SK-N-SH treated with all-trans-retinoic acid at 6 μM for 48 hours (cell line): ENCODE measurements at regions not wholly inside any gene's neighbourhood (a gene's known extent, or its start where the extent isn't known, plus 50 kb on each side); places are given as distances from the start of the nearest gene placed in this dataset.
"Not testable (repeated sequence)": the region's sequence is repeated elsewhere in the genome, so short reads cannot be mapped to it uniquely, and the experiment has no call there.

ENCODE experiments used
- ATAC-seq: fragments of 200-7000 bp; cut with Tn5 transposase; 3 replicates; pipeline ENCODE4 v1.9.1; 2020; ENCODE audit warnings: mild to moderate bottlenecking, moderate library complexity
- ARNTL ChIP-seq: fragments of 450-650 bp; formaldehyde crosslinking; IDR thresholded peaks from 2 replicates; pipeline ENCODE4 v1.5.0; 2020; ENCODE audit warnings: low read depth, mild to moderate bottlenecking, moderate library complexity, borderline replicate concordance
- CSDC2 ChIP-seq: fragments of 250-450 bp; sonication (Bioruptor Pico); IDR thresholded peaks from 2 replicates; pipeline ENCODE4 v1.5.0; 2020; ENCODE audit warnings: mild to moderate bottlenecking, moderate library complexity
- ESRRG ChIP-seq: fragments of 250-450 bp; sonication (Bioruptor Pico); IDR thresholded peaks from 2 replicates; pipeline ENCODE4 v1.6.1; 2021; ENCODE audit warnings: mild to moderate bottlenecking
- GLIS3 ChIP-seq: fragments of 250-450 bp; sonication (Bioruptor Pico); IDR thresholded peaks from 2 replicates; pipeline ENCODE4 v1.5.0; 2020; ENCODE audit warnings: mild to moderate bottlenecking, moderate library complexity
- ISL1 ChIP-seq: fragments of 250-450 bp; sonication (Bioruptor Pico); IDR thresholded peaks from 2 replicates; pipeline ENCODE4 v2.1.2; 2022; ENCODE audit warnings: mild to moderate bottlenecking, moderate library complexity
- OSR1 ChIP-seq: fragments of 250-450 bp; sonication (Bioruptor Pico); IDR thresholded peaks from 2 replicates; pipeline ENCODE4 v1.8.0; 2022; ENCODE audit warnings: moderate library complexity, mild to moderate bottlenecking, inconsistent platforms
- POU6F1 ChIP-seq: fragments of 250-450 bp; sonication (Bioruptor Pico); IDR thresholded peaks from 2 replicates; pipeline ENCODE4 v1.8.0; 2021; ENCODE audit warnings: low read depth, mild to moderate bottlenecking, moderate library complexity, borderline replicate concordance
- PPARA ChIP-seq: fragments of 250-450 bp; sonication (Bioruptor Pico); IDR thresholded peaks from 2 replicates; pipeline ENCODE4 v1.5.0; 2020; ENCODE audit warnings: mild to moderate bottlenecking, borderline replicate concordance
- RARB ChIP-seq: fragments of 250-450 bp; sonication (Bioruptor Pico); IDR thresholded peaks from 2 replicates; pipeline ENCODE4 v1.8.0; 2021; ENCODE audit warnings: mild to moderate bottlenecking, moderate library complexity
- SNAI2 ChIP-seq: fragments of 250-450 bp; sonication (Bioruptor Pico); IDR thresholded peaks from 2 replicates; pipeline ENCODE4 v1.5.0; 2020; ENCODE audit warnings: mild to moderate bottlenecking, moderate library complexity
- TCF4 ChIP-seq: fragments of 250-450 bp; sonication (Bioruptor Pico); IDR thresholded peaks from 2 replicates; pipeline ENCODE4 v1.8.0; 2021; ENCODE audit warnings: mild to moderate bottlenecking, moderate library complexity, borderline replicate concordance
- TOX ChIP-seq: fragments of 250-450 bp; sonication (Bioruptor Pico); IDR thresholded peaks from 2 replicates; pipeline ENCODE4 v1.8.0; 2021; ENCODE audit warnings: mild to moderate bottlenecking, moderate library complexity, borderline replicate concordance
- ZC3H10 ChIP-seq: fragments of 250-450 bp; sonication (Bioruptor Pico); IDR thresholded peaks from 2 replicates; pipeline ENCODE4 v1.5.1; 2021; ENCODE audit warnings: mild to moderate bottlenecking, moderate library complexity
- ZFP30 ChIP-seq: fragments of 450-650 bp; formaldehyde crosslinking; IDR thresholded peaks from 2 replicates; pipeline ENCODE4 v1.5.0; 2022; ENCODE audit warnings: mild to moderate bottlenecking, moderate library complexity
- ZNF565 ChIP-seq: fragments of 450-650 bp; formaldehyde crosslinking; conservative IDR thresholded peaks from 2 replicates; pipeline ENCODE4 v1.5.0; 2020; ENCODE audit warnings: low read depth, mild to moderate bottlenecking, moderate library complexity
- ZNF70 ChIP-seq: fragments of 450-650 bp; formaldehyde crosslinking; IDR thresholded peaks from 2 replicates; pipeline ENCODE4 v1.5.0; 2020; ENCODE audit warnings: mild to moderate bottlenecking, moderate library complexity
- ZNF8 ChIP-seq: fragments of 450-650 bp; formaldehyde crosslinking; IDR thresholded peaks from 2 replicates; pipeline ENCODE4 v1.5.0; 2020; ENCODE audit warnings: mild to moderate bottlenecking, moderate library complexity
- TF ChIP-seq, protein P1 (sequence below): fragments of 250-450 bp; sonication (Bioruptor Pico); IDR thresholded peaks from 2 replicates; pipeline ENCODE4 v1.5.1; 2020; ENCODE audit warnings: low read depth, mild to moderate bottlenecking, moderate library complexity
- TF ChIP-seq, protein P2 (sequence below): fragments of 250-450 bp; sonication (Bioruptor Pico); IDR thresholded peaks from 2 replicates; pipeline ENCODE4 v1.5.1; 2021; ENCODE audit warnings: mild to moderate bottlenecking, moderate library complexity
- TF ChIP-seq, protein P3 (sequence below): fragments of 250-450 bp; sonication (Bioruptor Pico); IDR thresholded peaks from 2 replicates; pipeline ENCODE4 v1.5.0; 2020; ENCODE audit warnings: mild to moderate bottlenecking, moderate library complexity

DNA sequence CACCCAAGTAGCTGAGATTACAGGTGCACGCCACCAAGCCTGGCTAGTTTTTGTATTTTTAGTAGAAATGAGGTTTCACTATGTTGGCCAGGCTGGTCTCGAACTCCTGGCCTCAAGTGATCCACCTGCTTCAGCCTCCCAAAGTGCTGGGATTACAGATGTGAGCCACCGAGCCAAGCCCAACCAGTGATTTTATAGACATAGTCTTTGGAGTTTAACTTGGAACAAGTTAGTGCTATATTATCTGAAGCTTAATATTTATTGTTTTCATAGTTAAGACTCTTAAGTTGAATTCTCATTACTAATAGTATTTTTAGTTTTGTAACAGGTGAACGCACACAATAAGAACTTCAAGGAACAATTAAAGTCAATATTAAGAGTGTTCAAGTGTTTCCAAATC, 122.1 kb downstream of the SPAG6 start:
- not testable (repeated sequence) for ATAC-seq

- ATAC-seq: no peak
- TF ChIP-seq ZFP30 (CRISPR knock-in tag): no peak
- no peak for TF ChIP-seq OSR1
- no peak for TF ChIP-seq TCF4 (CRISPR knock-in tag)
- no peak for TF ChIP-seq GLIS3 (CRISPR knock-in tag)
- TF ChIP-seq, protein P1, sequence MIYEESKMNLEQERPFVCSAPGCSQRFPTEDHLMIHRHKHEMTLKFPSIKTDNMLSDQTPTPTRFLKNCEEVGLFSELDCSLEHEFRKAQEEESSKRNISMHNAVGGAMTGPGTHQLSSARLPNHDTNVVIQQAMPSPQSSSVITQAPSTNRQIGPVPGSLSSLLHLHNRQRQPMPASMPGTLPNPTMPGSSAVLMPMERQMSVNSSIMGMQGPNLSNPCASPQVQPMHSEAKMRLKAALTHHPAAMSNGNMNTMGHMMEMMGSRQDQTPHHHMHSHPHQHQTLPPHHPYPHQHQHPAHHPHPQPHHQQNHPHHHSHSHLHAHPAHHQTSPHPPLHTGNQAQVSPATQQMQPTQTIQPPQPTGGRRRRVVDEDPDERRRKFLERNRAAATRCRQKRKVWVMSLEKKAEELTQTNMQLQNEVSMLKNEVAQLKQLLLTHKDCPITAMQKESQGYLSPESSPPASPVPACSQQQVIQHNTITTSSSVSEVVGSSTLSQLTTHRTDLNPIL (CRISPR knock-in tag): no peak
- no peak for TF ChIP-seq SNAI2
- TF ChIP-seq, protein P2, sequence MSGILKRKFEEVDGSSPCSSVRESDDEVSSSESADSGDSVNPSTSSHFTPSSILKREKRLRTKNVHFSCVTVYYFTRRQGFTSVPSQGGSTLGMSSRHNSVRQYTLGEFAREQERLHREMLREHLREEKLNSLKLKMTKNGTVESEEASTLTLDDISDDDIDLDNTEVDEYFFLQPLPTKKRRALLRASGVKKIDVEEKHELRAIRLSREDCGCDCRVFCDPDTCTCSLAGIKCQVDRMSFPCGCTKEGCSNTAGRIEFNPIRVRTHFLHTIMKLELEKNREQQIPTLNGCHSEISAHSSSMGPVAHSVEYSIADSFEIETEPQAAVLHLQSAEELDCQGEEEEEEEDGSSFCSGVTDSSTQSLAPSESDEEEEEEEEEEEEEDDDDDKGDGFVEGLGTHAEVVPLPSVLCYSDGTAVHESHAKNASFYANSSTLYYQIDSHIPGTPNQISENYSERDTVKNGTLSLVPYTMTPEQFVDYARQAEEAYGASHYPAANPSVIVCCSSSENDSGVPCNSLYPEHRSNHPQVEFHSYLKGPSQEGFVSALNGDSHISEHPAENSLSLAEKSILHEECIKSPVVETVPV: no peak
- TF ChIP-seq PPARA (CRISPR knock-in tag): no peak
- no peak for TF ChIP-seq TOX (CRISPR knock-in tag)
- TF ChIP-seq ZC3H10: no peak
- no peak for TF ChIP-seq POU6F1 (CRISPR knock-in tag)
- no peak for TF ChIP-seq ESRRG (CRISPR knock-in tag)
- TF ChIP-seq CSDC2 (CRISPR knock-in tag): no peak
- TF ChIP-seq, protein P3, sequence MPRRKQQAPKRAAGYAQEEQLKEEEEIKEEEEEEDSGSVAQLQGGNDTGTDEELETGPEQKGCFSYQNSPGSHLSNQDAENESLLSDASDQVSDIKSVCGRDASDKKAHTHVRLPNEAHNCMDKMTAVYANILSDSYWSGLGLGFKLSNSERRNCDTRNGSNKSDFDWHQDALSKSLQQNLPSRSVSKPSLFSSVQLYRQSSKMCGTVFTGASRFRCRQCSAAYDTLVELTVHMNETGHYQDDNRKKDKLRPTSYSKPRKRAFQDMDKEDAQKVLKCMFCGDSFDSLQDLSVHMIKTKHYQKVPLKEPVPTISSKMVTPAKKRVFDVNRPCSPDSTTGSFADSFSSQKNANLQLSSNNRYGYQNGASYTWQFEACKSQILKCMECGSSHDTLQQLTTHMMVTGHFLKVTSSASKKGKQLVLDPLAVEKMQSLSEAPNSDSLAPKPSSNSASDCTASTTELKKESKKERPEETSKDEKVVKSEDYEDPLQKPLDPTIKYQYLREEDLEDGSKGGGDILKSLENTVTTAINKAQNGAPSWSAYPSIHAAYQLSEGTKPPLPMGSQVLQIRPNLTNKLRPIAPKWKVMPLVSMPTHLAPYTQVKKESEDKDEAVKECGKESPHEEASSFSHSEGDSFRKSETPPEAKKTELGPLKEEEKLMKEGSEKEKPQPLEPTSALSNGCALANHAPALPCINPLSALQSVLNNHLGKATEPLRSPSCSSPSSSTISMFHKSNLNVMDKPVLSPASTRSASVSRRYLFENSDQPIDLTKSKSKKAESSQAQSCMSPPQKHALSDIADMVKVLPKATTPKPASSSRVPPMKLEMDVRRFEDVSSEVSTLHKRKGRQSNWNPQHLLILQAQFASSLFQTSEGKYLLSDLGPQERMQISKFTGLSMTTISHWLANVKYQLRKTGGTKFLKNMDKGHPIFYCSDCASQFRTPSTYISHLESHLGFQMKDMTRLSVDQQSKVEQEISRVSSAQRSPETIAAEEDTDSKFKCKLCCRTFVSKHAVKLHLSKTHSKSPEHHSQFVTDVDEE (CRISPR knock-in tag): no peak
- TF ChIP-seq ZNF8: no peak
- TF ChIP-seq RARB (CRISPR knock-in tag): no peak
Observed at GRCh38 chr10:22468570-22469320, 123.4 kb downstream of the SPAG6 start.

GRCh38 chr10:22473044-22473443, 127.7 kb downstream of the SPAG6 start:
- TF ChIP-seq ARNTL (CRISPR knock-in tag) (no peak), ZFP30 (CRISPR knock-in tag) (no peak), GLIS3 (CRISPR knock-in tag) (no peak), ESRRG (CRISPR knock-in tag) (no peak), CSDC2 (CRISPR knock-in tag) (no peak), ZC3H10 (no peak)
- TF ChIP-seq, protein P1 (CRISPR knock-in tag): no peak
- TF ChIP-seq, protein P2: no peak
- no peak for ATAC-seq

DNA sequence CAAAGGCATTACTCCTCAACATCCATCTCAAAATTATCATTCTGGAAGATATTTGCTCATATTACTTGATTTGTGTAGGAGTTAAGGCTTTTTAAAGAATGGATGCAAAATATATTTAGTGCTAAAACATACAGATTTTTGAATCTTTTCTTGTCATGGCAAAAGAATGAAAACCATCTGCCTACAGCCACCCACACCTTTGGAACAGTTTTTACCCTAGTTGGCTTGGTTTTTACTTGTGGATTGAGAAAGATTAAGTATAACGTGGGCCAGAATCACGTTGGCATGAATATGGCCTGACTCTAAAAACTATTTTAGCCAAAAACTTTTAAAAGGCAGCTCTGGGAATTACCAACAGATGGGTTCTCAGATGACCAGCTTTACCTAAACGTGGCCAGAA, 128.2 kb downstream of the SPAG6 start:
- no peak for ATAC-seq
- no peak for TF ChIP-seq ARNTL (CRISPR knock-in tag)
- TF ChIP-seq ZNF70 (CRISPR knock-in tag): no peak
- no peak for TF ChIP-seq RARB (CRISPR knock-in tag)
- TF ChIP-seq GLIS3 (CRISPR knock-in tag): no peak
- TF ChIP-seq ISL1 (CRISPR knock-in tag): no peak
- no peak for TF ChIP-seq ESRRG (CRISPR knock-in tag)
- TF ChIP-seq ZNF8: no peak
- no peak for TF ChIP-seq ZNF565 (CRISPR knock-in tag)
- no peak for TF ChIP-seq POU6F1 (CRISPR knock-in tag)
- TF ChIP-seq SNAI2: no peak
- TF ChIP-seq, protein P1 (CRISPR knock-in tag): no peak
- no peak for TF ChIP-seq TOX (CRISPR knock-in tag)
- no peak for TF ChIP-seq ZC3H10
